ENCODE measurements at regions not wholly inside any gene's neighbourhood (a gene's known extent, or its start where the extent isn't known, plus 50 kb on each side); places are given as distances from the start of the nearest gene placed in this dataset.

DNA sequence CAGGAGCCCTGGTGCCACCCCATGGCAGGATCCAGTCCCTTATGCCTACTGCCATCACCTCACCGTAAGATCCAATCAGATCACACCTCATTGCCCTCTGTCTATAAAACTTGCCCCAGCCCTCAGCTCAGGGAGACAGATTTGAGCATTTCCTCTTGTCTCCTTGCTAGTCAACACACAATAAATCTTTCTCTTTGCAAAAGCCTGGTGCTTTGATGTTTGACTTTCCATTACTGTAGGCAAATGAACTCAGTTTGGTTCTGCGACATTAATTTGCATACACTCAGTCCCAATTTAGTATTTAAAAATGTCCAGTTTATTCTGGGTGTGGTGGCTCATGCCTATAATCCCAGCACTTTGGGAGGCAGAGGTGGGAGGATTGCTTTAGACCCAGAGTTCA is 188.4 kb downstream of the AEBP2 start:
- no peak for DNase-seq

DNA sequence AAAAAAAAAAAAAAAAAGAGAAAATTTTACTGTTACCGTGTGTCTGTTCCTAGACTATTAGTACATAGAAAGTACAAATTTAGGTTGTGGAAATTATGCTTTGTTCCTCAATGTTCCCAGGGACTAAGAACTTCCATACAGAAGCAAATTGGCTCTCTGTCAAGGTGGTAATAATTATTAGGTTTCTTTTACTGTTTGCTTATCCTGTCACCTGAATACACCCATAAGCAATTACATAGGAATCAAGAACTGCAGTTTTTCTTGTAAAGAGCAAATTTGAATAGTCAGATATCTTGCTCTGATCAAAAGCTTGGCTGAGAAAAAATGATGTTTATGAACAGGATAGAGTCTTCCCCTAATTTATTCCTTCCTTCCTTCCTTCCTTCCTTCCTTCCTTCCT is 191.2 kb downstream of the AEBP2 start:
- no peak for DNase-seq

DNA sequence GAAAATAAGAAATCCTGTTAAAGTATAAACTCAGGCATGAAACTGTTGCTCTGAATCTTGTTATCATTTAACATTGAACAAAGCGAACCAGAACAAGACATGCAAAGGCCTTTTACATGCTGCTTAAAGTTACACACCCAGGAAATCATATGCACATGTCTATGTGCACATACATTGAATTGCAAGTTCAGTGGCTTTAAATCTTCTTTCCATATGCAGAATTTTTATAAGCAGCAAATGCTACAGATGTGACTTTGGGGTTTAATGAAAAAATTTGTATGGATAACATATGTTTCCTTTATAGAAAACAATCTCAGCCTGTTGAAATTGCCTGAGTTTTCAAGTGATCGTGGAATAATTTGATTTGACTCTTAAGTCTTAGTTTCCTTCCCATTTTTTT is 193.9 kb downstream of the AEBP2 start:
- no peak for DNase-seq

DNA sequence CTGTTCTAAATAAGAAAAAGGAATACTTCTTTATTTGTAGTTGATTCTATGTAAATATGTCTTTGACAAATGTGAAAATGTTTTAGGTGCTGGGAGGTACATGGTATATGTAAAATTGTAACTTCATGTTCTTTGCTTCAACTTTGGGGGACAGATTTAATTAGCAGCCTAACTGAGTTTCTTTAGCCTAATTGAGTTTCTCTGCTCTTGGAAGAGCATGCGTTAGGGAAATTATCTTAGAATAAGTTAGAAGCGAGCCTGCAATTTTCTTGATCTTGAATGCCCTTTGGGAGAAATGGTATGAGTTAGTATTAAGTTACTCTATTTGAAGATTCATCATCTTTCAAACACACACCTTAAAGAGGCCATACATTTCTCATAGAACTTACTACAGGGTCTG is 194.3 kb downstream of the AEBP2 start:
- DNase-seq, result no peak

DNA sequence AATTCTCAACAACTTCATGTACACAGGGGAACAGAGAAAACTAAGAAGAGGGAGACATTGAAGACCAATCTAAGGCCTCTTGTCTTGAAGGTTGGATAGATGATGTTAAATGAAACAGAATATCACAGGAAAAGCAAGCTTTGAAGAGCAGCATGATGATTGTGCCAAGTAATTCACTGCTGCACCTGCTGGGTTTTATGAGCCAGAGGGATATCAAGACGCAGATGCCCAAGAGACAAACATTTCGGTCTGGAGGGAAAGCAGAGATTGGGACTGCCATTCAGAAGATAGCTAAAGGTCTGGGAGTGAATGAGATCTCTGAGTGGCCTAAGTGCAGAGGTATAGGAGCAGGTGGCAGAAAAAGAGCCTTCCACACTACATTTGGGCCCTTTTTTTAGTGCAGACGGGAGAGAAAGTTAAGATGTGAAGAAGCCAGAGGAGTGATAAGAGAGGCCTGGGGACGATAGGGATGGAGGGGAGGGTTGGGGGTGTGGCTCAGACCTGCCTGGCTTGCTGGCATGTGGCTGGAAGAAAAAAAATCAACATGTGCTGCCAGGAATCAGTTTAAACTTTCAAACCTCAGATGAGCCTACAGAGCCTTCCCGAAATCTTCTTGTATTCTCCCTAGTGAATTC is 200.6 kb downstream of the AEBP2 start:
- no peak for DNase-seq

DNA sequence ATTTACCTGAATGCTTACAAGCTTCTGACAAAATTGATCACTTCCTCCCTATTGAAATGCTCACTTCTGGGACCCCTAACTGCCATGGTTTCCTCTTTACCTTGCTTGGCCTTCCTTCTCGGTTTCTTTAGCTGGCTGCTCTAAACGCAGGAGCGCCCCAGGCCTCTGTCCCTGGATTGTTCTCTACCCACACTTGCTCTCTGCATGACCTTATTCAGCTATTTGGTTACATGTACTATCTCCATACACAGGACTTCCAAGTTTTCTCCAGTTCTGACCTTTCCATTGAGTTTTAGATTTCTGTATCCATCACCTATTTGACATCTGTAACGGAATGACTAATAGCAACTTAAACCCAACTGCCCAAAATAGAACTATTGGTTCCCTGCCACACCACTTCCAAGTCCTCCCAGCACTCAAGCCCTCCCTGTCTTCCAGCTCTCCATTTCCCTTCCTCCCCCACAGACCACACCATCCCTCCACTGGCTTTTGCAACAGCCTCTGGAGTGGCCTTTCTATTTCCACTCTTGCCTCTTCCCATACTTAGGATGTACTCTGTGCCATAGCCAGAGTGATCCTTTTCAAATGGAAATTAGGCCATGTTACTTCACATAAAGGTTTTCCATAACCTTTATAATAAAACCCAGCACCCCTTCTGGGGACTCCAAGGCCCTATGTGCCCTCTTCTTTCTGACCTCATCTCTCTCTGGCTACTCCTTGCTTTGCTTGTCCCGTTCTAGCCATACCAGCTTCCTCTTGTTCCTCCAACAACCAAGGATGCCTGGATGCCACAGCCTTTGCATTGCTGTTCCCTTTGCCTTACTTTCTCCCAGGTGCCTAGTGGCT is 202.2 kb downstream of the AEBP2 start:
- DNase-seq, result no peak

DNA sequence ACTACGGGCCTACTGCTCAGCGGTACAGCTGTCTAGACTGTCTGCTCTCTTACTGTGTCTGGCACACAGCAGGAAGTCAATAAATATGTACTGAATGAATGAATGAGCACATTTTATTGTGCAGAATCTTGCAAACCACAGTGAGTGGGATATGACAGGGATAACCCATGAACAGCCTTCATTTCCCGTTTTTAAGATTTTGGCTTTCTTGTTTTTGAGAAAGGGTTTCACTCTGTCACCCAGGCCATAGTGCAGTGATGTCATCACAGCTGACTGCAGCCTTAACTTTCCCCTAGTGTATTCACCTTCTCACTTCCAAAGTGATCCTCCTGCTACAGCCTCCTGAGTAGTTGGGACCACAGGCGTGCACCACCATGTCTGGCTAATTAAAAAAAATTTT is 203.1 kb downstream of the AEBP2 start:
- no peak for DNase-seq

DNA sequence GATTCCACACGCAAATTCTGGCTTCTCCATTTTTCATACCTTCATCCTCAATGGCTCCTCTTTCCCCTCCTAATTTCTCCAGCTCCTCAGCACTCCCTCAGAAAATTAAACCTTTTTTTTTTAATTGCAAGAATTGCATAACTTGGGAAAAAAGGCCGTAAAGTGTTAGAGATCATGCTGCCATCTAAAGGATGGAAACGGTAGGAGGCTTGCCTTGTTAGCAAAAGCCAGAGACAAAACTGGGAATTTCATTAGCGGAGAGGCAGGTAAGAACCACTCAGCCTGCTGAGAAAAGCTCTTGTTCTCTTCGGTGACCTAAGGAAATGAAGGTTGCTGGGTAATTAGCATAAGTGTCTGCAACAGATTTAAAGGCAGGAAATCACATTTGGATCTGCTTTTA is 204.3 kb downstream of the AEBP2 start:
- DNase-seq, result peak; percentile 55

DNA sequence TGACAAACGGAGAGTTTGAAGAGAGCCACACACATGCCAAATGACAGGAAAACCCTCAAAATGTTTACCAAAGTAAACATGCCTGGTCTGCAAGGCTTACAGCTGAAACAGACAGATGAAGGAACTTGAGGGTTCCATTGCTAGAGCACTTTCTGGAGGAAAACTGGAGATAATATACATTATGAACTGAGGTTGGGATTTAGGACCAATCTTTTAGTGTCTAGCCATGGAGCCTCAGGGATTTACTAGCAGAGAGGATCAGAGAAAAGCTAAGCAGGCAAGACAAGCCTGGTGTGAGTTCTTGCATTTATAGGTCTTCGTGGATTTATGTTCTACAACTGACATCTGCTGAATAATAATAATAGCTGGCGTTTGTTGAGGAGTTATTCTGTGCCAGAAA is 205.3 kb downstream of the AEBP2 start:
- no peak for DNase-seq

DNA sequence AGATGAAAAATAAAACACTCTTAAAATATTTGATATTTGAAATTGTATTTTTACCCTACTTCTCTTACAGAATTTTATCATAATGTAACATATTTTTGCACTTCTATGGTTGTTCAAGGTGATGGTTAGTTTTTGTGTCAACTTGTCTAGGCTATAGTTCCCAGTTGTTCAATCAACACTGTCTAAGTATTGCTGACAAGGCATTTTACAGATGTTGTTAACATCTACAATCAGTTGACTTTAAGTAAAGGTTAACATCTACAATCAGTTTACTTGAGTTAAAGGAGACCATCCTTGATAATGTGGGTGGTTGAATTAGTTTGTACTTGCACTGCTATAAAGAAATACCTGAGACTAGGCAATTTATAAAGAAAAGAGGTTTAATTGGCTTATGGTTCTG is 206.5 kb downstream of the AEBP2 start:
- DNase-seq, result no peak

DNA sequence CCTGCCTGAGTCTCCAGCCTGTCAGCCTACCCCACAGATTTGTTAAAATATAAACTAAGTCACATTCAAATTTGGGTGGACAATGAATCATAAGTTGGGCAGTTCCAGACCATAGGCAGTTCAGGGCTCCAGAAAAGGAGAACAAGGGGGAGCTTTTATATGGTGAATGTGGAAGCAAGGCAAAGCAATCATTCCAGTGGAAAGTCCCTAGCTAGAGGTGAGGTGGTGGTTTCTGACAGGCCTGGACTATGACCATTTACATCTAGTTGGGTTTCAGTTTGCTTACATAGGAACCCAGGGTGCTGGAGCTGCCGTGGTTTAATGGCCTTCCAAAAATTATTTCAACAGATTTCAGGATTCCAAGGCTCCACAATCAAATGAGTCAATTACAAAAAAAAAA is 207.3 kb downstream of the AEBP2 start:
- DNase-seq, result no peak

DNA sequence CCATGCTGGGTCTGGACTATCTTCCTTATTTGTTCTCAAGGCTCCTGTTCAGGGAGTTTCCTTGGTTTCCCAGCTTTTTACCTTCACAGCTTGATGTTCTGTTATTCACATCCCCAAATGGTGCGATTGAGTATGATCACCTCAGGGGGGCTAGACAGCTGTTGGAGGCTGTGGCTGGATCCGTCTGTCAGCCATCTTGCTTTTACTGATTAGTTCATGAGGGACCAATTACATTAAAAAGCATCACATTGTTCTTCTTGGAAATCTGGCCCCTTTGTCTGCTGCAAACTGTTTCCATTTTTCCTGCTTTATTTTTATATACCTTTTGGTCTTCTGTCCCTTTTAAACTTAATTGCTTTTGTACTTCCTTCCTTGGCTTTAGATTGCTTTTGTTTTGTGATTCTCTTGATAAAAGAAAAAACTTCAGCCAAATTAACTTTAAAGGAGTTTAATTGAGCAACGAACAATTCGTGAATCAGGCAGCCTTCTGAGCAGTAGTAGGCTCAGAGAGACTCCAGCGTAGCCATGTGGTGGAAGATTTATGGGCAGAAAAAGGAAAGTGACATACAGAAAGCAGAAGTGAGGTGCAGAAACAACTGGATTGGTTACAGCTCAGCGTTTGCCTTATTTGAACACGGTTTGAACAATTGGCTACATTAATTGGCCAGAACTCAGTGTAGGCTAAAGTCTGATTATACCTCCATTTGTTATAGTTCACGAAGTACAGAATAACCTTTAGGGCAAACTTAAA is 208.7 kb downstream of the AEBP2 start:
- no peak for DNase-seq

DNA sequence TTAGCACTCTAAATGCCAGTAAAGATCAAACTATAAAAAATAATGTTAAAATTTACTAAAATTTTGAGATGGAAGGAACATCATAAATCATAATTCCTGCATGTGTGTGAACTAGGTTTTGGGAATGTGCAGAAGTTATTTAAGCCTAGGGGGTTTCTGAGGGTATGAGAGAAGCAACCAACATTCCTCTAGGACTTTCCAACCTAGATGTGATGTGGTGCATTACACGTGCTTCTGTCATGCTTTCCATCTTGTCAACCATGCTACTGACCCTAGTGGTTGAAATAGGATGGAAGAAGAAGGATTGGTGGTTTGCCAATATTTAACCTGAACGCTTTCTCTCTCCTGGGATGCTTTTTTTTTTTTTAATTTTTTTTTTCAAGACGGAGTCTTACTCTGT is 209.3 kb downstream of the AEBP2 start:
- DNase-seq, result no peak

DNA sequence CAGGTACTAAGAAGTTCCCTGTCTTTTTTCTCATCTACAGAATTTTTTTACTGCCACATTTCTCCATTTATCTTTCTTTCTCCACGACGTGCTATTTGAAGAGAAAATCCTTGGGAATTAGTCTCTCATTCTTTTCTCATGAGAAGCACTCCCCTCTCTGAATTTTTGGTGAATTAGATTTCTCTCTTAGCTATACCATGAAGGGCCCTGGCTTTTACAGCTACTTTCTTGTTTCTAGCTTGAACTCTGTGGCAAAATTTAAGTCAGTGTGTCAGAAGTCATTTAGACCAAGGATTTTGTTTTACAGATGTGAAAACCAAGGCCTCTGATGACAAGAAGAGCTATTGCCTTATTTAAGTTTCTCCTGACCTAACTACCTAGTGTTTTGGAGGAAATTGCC is 213.1 kb downstream of the AEBP2 start:
- DNase-seq, result no peak

DNA sequence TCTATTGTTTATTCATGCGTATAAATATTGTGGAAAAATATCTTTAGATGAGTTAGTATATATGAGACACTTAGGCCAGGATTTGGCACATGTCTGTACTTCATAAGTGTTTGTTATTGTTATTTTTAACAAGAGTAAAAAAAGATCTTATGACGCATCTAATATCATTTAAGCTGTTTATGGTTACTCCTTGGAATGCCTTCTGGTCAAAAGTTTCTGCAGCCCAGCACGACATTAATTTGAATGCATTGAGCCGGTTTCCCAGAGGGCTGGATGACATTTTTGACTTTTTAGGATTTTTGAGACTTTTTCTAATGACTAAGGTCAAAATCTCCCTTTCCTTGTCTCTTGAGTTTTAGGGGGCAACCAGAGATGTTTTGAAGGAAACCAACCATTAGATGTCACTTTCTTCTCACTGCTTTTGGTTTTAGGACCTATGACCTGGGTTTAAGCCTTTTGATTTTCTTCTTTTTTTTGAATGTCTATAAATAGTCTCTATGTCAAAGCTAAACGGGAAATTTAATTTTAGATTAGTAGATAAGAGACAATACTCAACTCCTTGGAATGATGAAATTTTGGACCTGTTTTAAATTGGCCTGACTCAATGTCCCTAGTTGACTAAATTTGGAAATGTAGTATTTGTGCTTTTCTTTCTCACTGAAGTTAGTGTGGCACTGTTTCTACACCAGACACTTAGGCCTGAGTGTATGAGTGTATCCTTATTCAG is 215.5 kb downstream of the AEBP2 start:
- no peak for DNase-seq

DNA sequence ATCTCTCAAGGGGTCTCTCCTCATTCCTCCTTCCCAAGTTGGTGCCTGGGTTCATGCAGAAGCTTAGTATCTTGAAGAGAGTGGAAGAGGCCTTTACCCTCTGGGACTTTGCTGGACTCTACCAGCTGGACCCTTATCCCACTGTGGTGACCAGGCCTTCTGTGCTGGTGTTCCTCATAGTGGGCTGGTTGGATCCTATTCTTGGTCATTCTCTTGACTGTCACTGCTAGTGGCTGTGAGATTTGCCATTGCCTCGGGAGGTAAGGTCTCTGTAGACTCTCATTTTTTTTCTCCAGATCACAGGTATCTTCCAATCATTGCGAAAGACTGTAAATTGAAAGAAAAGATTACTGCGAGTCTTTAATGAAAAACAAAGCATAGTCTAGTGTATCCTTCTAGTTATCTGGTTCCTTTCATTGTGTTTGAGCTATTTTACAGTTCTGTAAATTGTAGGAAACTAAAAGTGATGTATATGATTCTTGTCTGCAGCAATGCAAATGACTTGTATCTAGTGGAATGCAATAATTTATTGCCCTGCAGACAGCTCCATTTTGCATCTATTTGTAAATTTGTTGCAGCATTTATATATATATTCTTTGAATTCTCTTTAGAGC is 217.9 kb downstream of the AEBP2 start:
- DNase-seq, result no peak

DNA sequence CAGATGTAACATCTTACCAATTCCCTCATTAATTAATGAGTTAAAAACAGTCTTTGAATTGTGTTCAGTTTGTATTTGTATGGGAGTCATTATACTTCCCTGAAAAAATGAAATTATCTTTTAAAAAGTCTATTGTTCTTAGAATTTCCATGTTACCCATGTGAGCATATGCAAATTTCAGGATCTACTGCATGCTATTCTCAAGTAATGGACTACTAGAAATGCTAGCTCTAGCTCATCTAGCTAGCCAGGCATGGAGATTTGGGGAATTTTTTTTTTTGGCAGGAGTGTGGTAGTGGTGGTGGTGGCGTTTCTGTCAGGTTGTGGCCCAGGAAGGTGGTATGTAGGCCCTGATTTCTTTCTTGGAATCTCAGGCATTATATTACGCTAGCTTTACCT is 218.4 kb downstream of the AEBP2 start:
- DNase-seq, result no peak

DNA sequence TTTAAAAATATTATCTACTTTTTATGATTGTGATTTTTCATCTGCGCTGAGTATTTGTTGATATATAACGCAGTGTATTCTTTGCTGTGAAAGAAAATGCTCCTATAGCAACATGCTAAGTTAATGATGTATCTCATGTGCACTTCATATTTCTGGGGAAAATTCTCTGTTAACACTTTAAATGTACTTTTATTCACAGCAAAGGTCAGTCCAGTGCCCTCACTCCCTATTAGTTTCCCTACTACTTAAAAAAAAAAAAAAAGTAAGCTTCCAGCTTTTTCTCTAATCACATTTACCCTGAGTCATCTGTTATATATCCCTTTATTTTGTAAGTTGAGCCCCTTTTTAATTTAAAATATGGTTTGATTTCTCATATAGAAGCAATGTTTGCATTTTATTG is 219.8 kb downstream of the AEBP2 start:
- no peak for DNase-seq

DNA sequence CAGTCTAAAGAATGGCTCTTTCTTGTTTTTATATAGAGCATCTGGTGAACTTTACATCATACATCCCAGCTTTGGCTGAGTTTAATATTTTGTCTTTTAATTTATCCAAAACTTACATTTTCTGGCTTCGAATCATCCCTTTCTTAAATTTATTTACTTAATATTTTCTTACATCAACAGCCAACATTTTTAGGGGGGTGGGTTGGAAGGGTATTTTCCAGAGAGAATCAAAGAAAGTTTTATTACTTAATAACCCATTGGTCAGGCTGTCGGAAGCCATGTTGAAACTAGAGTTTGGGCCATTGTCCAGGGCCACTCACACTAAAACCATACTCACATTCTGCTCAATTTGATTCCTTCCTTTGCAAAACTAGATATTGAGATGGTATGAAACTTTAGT is 220.2 kb downstream of the AEBP2 start:
- DNase-seq, result no peak

DNA sequence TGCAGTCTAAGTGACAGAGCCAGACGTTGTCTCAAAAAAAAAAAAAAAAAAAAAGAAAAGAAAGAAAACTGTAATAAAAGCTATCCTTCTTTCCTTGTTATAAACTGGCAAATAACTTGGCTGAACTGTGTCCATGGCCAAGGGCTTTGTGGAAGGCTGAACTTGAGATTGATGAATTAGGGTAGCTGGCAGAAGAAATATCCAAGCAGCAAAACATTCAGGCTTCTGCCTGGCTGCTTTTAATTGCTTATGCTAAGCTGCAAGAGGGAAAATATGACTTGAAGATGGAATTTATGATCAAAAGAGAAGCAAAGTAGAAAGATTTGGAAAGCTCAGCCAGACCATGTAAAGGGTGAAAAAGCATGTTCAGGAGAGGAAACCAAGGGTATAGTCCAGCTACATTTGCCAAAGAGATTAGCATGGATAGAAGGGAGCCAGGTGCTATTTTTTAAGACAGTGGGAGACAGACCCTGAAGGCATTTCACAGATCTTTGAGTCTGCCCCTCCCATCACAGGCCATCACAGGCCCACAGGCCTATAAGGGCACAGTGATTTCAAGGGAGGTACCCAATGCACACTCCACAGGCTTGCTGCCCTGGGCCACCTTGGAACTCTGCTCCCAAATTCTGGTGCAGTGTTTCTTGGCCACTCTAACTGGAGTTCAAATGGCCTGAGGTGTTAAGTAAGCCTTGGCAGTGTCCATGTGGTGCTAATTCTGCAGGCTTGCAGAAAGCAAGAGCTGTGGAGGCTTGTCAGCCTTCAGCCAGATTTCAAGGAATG is 226.0 kb downstream of the AEBP2 start:
- peak; percentile 26 for DNase-seq

DNA sequence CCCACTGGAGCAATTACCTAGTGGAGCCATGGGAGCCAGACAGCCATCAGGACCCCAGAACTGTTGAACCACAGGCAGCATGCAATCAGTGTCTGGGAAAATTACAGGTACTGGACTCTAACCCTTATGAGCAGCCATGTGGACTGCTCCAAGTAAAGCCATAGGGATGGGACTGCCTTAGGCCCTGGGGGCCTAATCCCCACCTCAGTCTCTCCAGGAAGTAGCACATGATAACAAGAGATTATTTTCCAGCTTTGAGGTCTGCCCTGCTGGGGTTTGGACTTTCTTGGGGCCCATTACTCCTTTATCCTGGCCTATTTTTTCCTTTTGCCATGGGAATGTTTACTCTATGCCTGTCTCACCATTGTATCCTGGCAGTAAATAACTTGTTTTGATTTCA is 226.8 kb downstream of the AEBP2 start:
- no peak for DNase-seq

DNA sequence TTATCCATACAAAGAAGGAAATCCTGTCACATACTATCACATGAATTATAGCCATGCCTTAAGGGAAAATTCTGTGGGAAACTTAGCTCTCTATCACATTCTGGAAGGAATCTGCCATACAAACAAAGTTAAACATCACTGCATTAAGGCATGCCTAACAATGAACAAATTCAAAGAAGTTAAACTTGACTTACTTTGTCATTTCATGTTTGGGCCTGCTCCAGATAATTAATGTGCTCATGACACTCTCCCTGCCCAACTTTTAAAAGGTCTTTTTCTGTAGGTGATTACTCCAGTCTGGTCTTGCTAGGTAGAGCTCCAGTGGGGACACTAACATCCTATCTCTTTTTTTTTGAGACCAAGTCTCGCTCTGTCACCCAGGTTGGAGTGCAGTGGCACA is 230.5 kb downstream of the AEBP2 start:
- DNase-seq, result no peak

Measured in hindlimb muscle (tissue), 1 donor.